Neutrophil (primary cell): ENCODE measurements at regions not wholly inside any gene's neighbourhood (a gene's known extent, or its start where the extent isn't known, plus 50 kb on each side); places are given as distances from the start of the nearest gene placed in this dataset.

Source experiments
- H3K27ac ChIP-seq: fragments of 200-600 bp; sonication (generic); 2 replicates; pipeline ENCODE4 v1.5.1; 2016; ENCODE audit warnings: mild to moderate bottlenecking, moderate library complexity
- H3K27me3 ChIP-seq: fragments of 200-600 bp; sonication (generic); 2 replicates; pipeline ENCODE4 v1.6.0; 2016; ENCODE audit warnings: mild to moderate bottlenecking
- H3K36me3 ChIP-seq: fragments of 200-600 bp; sonication (generic); 2 replicates; pipeline ENCODE4 v1.5.1; 2017
- H3K4me1 ChIP-seq, 2 experiments: fragments of 200-600 bp in 1 of 2; sonication (generic) in 1 of 2; 1 replicate in 1 of 2; 2 replicates in 1 of 2; pipeline versions ENCODE4 v1.5.1 to v1.6.1; 2013 to 2016; ENCODE audit warnings: low read depth in 1 of 2, low read length in 1 of 2, mild to moderate bottlenecking in 1 of 2, moderate library complexity in 1 of 2; ENCODE audit not compliant: control insufficient read depth in 1 of 2, insufficient read depth in 1 of 2
- H3K4me3 ChIP-seq, 2 experiments: fragments of 200-600 bp in 1 of 2; sonication (generic) in 1 of 2; 1 replicate in 1 of 2; 2 replicates in 1 of 2; pipeline ENCODE4 v1.5.1; 2013 to 2016; ENCODE audit warnings: low read depth in 1 of 2, low read length in 1 of 2, mild to moderate bottlenecking in 1 of 2, moderate library complexity in 1 of 2
- H3K9me3 ChIP-seq: fragments of 200-600 bp; sonication (generic); 2 replicates; pipeline ENCODE4 v1.5.1; 2016
- CTCF ChIP-seq: fragments of 200-600 bp; sonication (generic); IDR thresholded peaks from 2 replicates; pipeline ENCODE4 v1.5.1; 2016; ENCODE audit warnings: antibody characterized with exemption

DNA sequence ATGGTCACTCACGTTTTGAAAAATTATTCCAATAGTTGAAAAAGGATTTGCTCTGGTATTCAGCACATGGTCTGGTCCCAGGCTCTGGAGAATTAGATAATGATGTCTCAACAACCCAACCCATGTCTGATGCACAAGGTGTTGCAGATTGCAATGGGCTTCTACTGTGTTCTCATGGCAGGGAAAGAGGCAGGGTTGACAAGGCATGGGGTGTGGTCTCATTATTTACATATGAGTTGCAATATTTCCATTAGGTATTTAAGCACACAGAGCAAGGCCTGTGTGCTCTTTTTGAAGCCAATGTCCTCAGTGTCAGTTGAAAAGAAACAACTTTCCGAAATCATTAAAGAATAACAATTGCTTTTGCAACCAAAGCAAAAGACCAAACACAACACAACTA, 381.9 kb upstream of the PBX1 start:
- Histone ChIP-seq H3K27me3 (no peaks in the 10 kb centered on the region), H3K36me3 (no peaks in the 10 kb centered on the region), H3K9me3 (no peaks in the 10 kb centered on the region), H3K4me3 (no peak overlapping the region), H3K27ac (no peak overlapping the region), H3K4me1 (no peaks in the 10 kb centered on the region)
- TF ChIP-seq CTCF: no peak

DNA sequence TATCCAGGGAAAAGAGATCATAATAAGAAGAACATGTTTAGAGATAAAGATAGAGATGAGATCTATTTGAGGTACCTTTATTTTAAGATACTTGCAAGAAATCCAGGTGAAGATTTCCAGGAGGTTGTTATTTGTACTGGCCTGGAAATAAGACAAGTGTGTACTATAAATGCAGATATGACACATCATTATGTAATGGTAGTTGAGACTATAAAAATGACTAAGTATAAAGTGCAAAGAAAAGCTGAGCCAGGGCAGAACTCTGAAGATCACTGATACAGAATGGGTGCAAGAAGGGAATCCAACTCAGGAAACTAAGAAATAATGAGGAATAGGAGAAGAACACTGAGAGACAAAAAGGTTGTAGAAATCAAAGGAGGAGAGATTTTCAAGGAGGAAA, 378.2 kb upstream of the PBX1 start:
- no peak overlapping the region for H3K27ac ChIP-seq
- no peaks in the 10 kb centered on the region for H3K9me3 ChIP-seq
- H3K4me1 ChIP-seq: no peaks in the 10 kb centered on the region
- TF ChIP-seq CTCF: no peak
- H3K36me3 ChIP-seq: no peaks in the 10 kb centered on the region
- no peaks in the 10 kb centered on the region for H3K27me3 ChIP-seq
- H3K4me3 ChIP-seq: no peak overlapping the region

GRCh38 chr1:164183854-164184635, 374.9 kb upstream of the PBX1 start:
- no peaks in the 10 kb centered on the region for H3K9me3 ChIP-seq
- no peaks in the 10 kb centered on the region for H3K4me1 ChIP-seq
- no peak for TF ChIP-seq CTCF
- H3K36me3 ChIP-seq: no peaks in the 10 kb centered on the region
- no peak overlapping the region for H3K4me3 ChIP-seq
- H3K27ac ChIP-seq: no peak overlapping the region
- no peaks in the 10 kb centered on the region for H3K27me3 ChIP-seq

DNA sequence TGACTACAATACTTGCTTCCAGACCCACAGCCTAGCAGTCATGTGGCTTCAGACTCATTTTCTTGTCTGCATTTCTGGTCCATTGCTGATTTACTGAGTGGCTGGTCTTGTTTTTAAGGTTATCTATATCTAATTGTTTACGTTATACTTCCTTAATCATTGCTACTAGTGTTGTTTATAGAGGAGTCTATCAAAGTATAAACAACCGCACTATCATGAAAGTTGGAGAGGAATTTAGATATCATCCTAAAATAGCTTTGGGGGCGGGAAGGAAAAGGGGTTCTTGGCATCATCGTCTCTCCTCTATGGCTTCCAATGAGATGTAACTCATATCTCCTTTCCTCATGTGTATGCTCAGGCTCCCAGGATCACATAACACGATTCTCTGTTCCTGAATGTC, 372.1 kb upstream of the PBX1 start:
- no peak for TF ChIP-seq CTCF
- no peak overlapping the region for H3K27ac ChIP-seq
- H3K27me3 ChIP-seq: no peaks in the 10 kb centered on the region
- no peak overlapping the region for H3K4me3 ChIP-seq
- H3K36me3 ChIP-seq: no peaks in the 10 kb centered on the region
- no peaks in the 10 kb centered on the region for H3K9me3 ChIP-seq
- H3K4me1 ChIP-seq: no peaks in the 10 kb centered on the region

DNA sequence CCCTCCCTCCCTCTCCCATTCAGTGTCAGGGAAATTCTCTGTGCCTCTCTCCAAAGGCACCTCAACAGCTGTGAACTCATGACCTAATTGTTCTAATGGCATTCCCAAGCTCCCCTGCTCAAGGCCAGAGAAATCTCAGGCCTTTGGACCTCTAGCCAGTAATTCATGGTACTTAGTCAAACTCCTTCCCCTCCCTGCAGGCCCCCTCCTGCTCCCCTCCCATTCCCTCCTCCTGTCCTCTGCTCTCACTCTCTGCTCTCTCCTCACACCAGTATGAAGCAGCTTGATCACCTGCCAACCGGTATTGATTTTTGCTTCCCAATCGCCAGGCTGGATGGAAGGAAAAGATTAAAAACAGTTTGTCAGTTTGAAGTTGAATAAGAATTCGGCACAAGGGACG, 370.5 kb upstream of the PBX1 start:
- no peak overlapping the region for H3K27ac ChIP-seq
- no peaks in the 10 kb centered on the region for H3K27me3 ChIP-seq
- H3K4me3 ChIP-seq: no peak overlapping the region
- no peaks in the 10 kb centered on the region for H3K36me3 ChIP-seq
- TF ChIP-seq CTCF: no peak
- no peaks in the 10 kb centered on the region for H3K4me1 ChIP-seq
- no peaks in the 10 kb centered on the region for H3K9me3 ChIP-seq
